ENCODE measurements at regions not wholly inside any gene's neighbourhood (a gene's known extent, or its start where the extent isn't known, plus 50 kb on each side); places are given as distances from the start of the nearest gene placed in this dataset.

DNA sequence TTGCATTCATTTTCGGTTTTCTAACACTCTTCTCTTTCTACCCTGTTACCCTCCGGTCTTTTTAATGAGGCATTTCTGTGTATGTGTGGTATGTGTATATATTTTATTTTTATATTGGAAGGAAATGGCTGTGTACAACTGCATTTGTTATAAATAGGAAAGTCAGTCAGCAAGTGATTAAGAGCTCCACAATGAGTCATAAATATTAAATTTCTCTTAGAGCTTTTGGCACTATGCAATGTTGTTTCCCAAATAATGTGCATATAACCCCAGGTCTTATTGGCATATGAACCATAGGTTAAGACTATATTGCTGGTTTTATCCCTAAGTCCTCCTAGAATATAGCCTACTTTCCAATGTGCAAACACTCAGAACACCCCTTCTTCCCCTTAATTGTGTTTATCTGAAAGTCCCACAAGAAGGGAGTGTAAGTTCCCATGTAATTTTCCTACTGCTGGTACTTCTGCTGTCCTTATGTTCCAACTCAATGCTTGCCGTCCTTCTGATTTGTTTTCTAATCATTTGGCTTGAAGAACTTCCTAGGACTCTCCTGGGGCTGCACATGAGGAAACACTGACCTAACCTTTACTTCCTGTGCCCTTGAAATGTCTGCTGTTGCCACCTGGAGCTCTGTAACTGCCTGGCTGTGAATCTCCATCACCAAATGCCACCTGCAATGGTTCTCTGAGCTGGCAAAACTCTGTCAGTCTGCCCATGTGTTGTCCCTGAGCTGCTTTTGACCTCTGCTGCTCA lies 65.5 kb upstream of the PCSK5 start:
- DNase-seq (ENCODE audit: low spot score), result no peak
- Histone ChIP-seq H3K4me3 (ENCODE audit: low read depth in 1 of 3, low read length in 3 of 3) (no peak overlapping the region), H3K4me1 (ENCODE audit: control insufficient read depth in 4 of 4, insufficient read depth in 4 of 4, low read length in 3 of 4) (peaks cover 0 to 5% (median 3%) of the 10 kb centered on the region in 4 donors), H3K36me3 (ENCODE audit: control insufficient read depth in 4 of 4, insufficient read depth in 3 of 4, low read depth in 1 of 4, low read length in 3 of 4) (no peaks in the 10 kb centered on the region), H3K27me3 (ENCODE audit: control insufficient read depth in 4 of 4, insufficient read depth in 4 of 4, low read length in 3 of 4) (peaks cover 0 to 5% (median 0%) of the 10 kb centered on the region in 4 donors), H3K27ac (ENCODE audit: low read depth in 1 of 2, low read length in 2 of 2) (no peak overlapping the region), H3K9ac (ENCODE audit: low read depth in 1 of 2, low read length in 2 of 2) (no peak overlapping the region), H3K9me3 (ENCODE audit: control insufficient read depth in 4 of 4, low read length in 3 of 4) (no peaks in the 10 kb centered on the region)
- TF ChIP-seq HNF4G (IDR thresholded peaks at IDR 0.05) (no peak), NR2F2 (IDR thresholded peaks at IDR 0.05) (no peak), MAX (IDR thresholded peaks at IDR 0.05) (no peak), FOXA2 (IDR thresholded peaks at IDR 0.05) (no peak), SP1 (IDR thresholded peaks at IDR 0.05) (no peak), HNF4A (conservative IDR thresholded peaks at IDR 0.05) (no peak), ATF3 (IDR thresholded peaks at IDR 0.05) (no peak), YY1 (IDR thresholded peaks at IDR 0.05) (no peak), TAF1 (conservative IDR thresholded peaks at IDR 0.05) (no peak)
- 70% methylated on average over 3 of the region's 3 CpGs for WGBS

GRCh38 chr9:75826314-75826713 lies 64.2 kb upstream of the PCSK5 start:
- H3K9me3 ChIP-seq (ENCODE audit: control insufficient read depth in 4 of 4, low read length in 3 of 4), result no peaks in the 10 kb centered on the region

GRCh38 chr9:75830303-75830702 lies 60.2 kb upstream of the PCSK5 start:
- no peak for DNase-seq (ENCODE audit: low spot score)
- TF ChIP-seq TAF1 (conservative IDR thresholded peaks at IDR 0.05) (no peak), FOXA1 (IDR thresholded peaks at IDR 0.05) (no peak)
- TF ChIP-seq, protein P1, sequence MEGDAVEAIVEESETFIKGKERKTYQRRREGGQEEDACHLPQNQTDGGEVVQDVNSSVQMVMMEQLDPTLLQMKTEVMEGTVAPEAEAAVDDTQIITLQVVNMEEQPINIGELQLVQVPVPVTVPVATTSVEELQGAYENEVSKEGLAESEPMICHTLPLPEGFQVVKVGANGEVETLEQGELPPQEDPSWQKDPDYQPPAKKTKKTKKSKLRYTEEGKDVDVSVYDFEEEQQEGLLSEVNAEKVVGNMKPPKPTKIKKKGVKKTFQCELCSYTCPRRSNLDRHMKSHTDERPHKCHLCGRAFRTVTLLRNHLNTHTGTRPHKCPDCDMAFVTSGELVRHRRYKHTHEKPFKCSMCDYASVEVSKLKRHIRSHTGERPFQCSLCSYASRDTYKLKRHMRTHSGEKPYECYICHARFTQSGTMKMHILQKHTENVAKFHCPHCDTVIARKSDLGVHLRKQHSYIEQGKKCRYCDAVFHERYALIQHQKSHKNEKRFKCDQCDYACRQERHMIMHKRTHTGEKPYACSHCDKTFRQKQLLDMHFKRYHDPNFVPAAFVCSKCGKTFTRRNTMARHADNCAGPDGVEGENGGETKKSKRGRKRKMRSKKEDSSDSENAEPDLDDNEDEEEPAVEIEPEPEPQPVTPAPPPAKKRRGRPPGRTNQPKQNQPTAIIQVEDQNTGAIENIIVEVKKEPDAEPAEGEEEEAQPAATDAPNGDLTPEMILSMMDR (IDR thresholded peaks at IDR 0.05; ENCODE audit: low read depth, low read length, missing input control), result no peak
- Histone ChIP-seq H3K9ac (ENCODE audit: low read depth in 1 of 2, low read length in 2 of 2) (no peak overlapping the region), H3K27ac (ENCODE audit: low read depth in 1 of 2, low read length in 2 of 2) (no peak overlapping the region), H3K4me3 (ENCODE audit: low read depth in 1 of 3, low read length in 3 of 3) (no peak overlapping the region), H3K36me3 (ENCODE audit: control insufficient read depth in 4 of 4, insufficient read depth in 3 of 4, low read depth in 1 of 4, low read length in 3 of 4) (no peaks in the 10 kb centered on the region), H3K9me3 (ENCODE audit: control insufficient read depth in 4 of 4, low read length in 3 of 4) (no peaks in the 10 kb centered on the region), H3K27me3 (ENCODE audit: control insufficient read depth in 4 of 4, insufficient read depth in 4 of 4, low read length in 3 of 4) (no peaks in the 10 kb centered on the region), H3K4me1 (ENCODE audit: control insufficient read depth in 4 of 4, insufficient read depth in 4 of 4, low read length in 3 of 4) (no peaks in the 10 kb centered on the region)

More at GRCh38 chr9:75826314-75826713, 64.2 kb upstream of the PCSK5 start:
- Histone ChIP-seq H3K4me3 (ENCODE audit: low read depth in 1 of 3, low read length in 3 of 3) (no peak overlapping the region), H3K9ac (ENCODE audit: low read depth in 1 of 2, low read length in 2 of 2) (no peak overlapping the region), H3K36me3 (ENCODE audit: control insufficient read depth in 4 of 4, insufficient read depth in 3 of 4, low read depth in 1 of 4, low read length in 3 of 4) (no peaks in the 10 kb centered on the region), H3K4me1 (ENCODE audit: control insufficient read depth in 4 of 4, insufficient read depth in 4 of 4, low read length in 3 of 4) (no peaks in the 10 kb centered on the region), H3K27me3 (ENCODE audit: control insufficient read depth in 4 of 4, insufficient read depth in 4 of 4, low read length in 3 of 4) (peaks cover 0 to 5% (median 0%) of the 10 kb centered on the region in 4 donors), H3K27ac (ENCODE audit: low read depth in 1 of 2, low read length in 2 of 2) (no peak overlapping the region)
- TF ChIP-seq NR2F2 (IDR thresholded peaks at IDR 0.05), result no peak
- DNase-seq (ENCODE audit: low spot score), result no peak
- 47% methylated on average over 2 of the region's 2 CpGs for WGBS

- H3K27me3 ChIP-seq (ENCODE audit: control insufficient read depth in 4 of 4, insufficient read depth in 4 of 4, low read length in 3 of 4), result no peaks in the 10 kb centered on the region
- H3K9ac ChIP-seq (ENCODE audit: low read depth in 1 of 2, low read length in 2 of 2), result no peak overlapping the region
- no peak overlapping the region for H3K4me3 ChIP-seq (ENCODE audit: low read depth in 1 of 3, low read length in 3 of 3)
- no peaks in the 10 kb centered on the region for H3K9me3 ChIP-seq (ENCODE audit: control insufficient read depth in 4 of 4, low read length in 3 of 4)
- H3K4me1 ChIP-seq (ENCODE audit: control insufficient read depth in 4 of 4, insufficient read depth in 4 of 4, low read length in 3 of 4), result no peaks in the 10 kb centered on the region
- H3K27ac ChIP-seq (ENCODE audit: low read depth in 1 of 2, low read length in 2 of 2), result no peak overlapping the region
- no peaks in the 10 kb centered on the region for H3K36me3 ChIP-seq (ENCODE audit: control insufficient read depth in 4 of 4, insufficient read depth in 3 of 4, low read depth in 1 of 4, low read length in 3 of 4)
- no peak for DNase-seq (ENCODE audit: low spot score)
- no peak for TF ChIP-seq ATF3 (IDR thresholded peaks at IDR 0.05)
- no peak for TF ChIP-seq HNF4G (IDR thresholded peaks at IDR 0.05)
- TF ChIP-seq FOXA1 (IDR thresholded peaks at IDR 0.05), result no peak
- no peak for TF ChIP-seq ZBTB33 (IDR thresholded peaks at IDR 0.05)
- TF ChIP-seq, protein P2, sequence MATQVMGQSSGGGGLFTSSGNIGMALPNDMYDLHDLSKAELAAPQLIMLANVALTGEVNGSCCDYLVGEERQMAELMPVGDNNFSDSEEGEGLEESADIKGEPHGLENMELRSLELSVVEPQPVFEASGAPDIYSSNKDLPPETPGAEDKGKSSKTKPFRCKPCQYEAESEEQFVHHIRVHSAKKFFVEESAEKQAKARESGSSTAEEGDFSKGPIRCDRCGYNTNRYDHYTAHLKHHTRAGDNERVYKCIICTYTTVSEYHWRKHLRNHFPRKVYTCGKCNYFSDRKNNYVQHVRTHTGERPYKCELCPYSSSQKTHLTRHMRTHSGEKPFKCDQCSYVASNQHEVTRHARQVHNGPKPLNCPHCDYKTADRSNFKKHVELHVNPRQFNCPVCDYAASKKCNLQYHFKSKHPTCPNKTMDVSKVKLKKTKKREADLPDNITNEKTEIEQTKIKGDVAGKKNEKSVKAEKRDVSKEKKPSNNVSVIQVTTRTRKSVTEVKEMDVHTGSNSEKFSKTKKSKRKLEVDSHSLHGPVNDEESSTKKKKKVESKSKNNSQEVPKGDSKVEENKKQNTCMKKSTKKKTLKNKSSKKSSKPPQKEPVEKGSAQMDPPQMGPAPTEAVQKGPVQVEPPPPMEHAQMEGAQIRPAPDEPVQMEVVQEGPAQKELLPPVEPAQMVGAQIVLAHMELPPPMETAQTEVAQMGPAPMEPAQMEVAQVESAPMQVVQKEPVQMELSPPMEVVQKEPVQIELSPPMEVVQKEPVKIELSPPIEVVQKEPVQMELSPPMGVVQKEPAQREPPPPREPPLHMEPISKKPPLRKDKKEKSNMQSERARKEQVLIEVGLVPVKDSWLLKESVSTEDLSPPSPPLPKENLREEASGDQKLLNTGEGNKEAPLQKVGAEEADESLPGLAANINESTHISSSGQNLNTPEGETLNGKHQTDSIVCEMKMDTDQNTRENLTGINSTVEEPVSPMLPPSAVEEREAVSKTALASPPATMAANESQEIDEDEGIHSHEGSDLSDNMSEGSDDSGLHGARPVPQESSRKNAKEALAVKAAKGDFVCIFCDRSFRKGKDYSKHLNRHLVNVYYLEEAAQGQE (IDR thresholded peaks at IDR 0.05), result no peak
- no peak for TF ChIP-seq RXRA (IDR thresholded peaks at IDR 0.05)
- TF ChIP-seq GABPA (IDR thresholded peaks at IDR 0.05 in 1 of 2, conservative IDR thresholded peaks at IDR 0.05 in 1 of 2), result no peak
- TF ChIP-seq HNF4A (conservative IDR thresholded peaks at IDR 0.05), result no peak
These were observed 56.7 kb upstream of the PCSK5 start for GRCh38 chr9:75833778-75834177.

Data from liver (tissue), 8 donors.